HPDE6-E6E7 (cell line): ENCODE measurements at regions not wholly inside any gene's neighbourhood (a gene's known extent, or its start where the extent isn't known, plus 50 kb on each side); places are given as distances from the start of the nearest gene placed in this dataset.

Source experiments
- DNase-seq: peaks from one replicate; pipeline ENCODE4 v3.0.0; 2011; ENCODE audit warnings: missing footprints; ENCODE audit errors: extremely low spot score

DNA sequence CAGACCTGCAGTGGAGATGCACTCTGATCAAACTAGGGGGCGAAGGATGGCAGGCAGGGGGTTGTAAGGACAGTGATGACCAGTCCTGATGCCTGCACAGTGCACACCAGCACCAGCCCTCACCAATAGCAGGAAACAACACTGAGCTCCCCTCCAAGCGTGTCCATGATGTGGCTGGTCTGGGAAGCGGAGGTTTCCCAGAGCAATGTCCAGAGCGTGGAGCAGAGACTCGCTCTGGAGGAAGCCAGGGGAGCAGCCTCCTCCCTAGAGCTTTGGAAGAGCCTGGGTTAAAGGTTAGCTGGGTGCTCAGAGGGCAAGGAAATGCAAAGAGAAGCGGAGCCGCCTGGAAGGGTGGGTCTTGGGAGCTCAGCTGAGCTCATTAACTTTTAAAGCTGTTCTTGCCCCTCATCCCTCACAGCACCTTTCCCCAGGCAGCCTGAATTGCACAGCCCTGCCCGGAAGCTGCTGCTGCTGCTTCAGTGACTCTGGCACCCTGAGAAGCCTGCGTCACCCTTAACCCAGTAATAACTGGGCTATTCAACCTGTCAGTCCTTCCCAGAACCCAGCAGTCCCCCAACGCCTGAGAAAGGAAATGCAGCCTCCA, 162.2 kb upstream of the RAB4A start:
- no peak for DNase-seq

DNA sequence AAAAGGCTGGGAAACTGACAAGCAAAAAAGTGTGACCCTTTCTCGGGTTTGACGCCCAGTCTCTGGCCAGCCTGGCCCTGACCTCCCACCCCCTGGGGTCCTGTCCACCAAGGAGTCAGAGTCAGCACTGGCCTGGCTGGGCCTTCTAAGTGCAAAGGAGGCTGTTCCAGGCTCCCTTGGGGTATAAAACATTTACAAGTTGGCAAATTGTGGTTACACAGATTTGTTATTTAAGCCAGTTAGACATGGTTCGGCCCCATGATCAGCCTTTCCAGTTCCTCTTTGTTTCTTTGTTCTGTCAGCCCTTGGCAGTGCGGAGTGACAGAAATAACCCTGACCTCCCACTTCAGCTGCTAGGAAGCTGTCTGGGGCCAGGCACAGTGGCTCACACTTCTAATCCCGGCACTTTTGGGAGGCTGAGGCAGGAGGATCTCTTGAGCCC, 161.6 kb upstream of the RAB4A start:
- no peak for DNase-seq

DNA sequence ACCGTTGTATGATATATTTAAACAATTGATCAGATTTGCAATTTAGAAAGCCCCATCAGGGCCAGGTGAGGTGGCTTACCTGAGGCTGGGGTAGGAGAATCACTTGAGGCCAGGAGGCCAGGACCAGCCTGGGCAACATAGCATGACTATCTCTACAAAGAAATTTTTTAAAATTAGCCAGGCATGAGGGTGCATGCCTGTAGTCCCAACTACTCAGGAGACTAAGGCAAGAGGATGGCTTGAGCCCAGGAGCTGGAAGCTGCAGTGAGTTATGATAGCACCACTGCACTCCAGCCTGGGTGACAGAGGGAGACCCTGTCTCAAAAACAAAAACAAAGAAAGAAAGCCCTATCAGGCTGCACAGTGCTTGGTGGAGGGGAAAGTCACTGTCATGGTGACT, 159.9 kb upstream of the RAB4A start:
- no peak for DNase-seq

DNA sequence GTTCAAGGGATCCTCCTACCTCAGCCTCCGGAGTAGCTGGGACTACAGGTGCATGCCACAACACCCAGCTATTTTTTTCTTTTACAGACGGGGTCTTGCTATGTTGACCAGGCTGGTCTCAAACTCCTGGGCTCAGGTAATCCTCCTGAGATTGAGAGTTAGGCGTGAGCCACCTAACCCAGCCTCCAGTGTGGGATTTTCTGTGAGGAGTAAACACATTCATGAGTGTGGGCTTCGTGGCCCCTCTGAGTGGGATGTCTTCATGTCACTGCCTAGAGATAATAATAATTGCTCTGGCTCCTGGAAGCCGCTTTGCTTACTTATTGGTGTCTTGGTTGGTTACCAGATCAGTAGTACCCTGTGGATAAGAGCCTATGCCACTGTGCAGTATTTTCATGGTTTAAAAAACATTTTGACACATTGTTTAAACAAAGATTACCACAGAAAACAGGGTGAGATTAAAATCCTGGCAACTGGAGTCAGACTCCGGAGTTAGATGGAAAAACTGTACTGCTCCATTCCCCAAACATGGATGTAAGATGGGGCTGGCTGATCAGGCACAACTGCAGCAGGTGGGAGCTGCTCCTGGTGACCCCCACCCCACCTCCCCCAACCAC, 159.1 kb upstream of the RAB4A start:
- no peak for DNase-seq

DNA sequence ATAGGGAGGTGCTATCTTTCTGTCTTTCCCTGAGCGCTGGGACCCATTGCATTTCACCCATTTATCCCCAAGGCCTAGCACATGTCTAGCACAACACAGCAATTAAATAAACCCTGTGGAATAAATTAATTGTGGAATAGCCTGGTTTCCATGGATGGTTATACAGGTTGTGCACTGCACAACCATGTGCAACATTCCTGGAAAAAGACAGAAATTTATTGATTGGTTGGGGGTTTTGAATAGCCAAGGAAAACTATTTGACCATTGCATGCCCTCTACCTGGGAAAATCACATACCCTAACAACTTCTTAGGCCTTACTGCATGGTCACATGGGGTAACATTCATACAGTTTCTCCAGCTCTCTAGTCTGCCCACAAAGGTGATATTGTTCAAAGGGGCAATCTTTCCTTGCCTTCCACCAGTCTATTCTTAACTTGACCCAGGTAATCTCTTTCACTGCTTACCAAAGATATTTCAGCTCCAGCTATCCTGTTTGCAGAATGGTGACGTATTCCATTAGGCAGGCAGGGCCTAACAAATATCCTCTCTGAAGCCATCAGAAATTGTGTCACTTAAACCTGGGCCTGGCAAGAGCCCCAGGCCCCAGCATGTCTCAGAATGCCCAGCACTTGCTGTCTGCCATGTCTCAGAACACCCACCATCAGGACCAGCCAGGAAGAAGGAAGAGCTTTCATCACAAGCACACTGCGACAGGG, 157.9 kb upstream of the RAB4A start:
- no peak for DNase-seq

DNA sequence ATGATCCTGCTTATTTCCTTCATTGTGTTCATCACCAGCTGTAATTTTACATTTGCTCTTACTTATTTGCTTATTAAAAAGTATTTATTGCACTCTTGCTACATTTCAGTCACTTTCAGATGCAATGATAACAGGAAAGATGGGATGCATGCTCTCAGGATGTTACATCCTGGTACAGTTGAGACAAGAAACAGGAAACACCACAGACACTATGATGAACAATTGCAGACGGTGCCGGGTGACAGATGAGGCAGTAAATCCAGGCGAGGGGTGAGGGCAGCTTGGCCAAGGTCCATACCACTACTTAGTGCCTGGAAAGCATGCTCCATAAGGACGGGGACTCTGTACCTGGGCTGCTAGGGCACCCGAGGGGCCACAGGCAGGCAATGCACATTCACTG, 156.6 kb upstream of the RAB4A start:
- DNase-seq, result no peak

DNA sequence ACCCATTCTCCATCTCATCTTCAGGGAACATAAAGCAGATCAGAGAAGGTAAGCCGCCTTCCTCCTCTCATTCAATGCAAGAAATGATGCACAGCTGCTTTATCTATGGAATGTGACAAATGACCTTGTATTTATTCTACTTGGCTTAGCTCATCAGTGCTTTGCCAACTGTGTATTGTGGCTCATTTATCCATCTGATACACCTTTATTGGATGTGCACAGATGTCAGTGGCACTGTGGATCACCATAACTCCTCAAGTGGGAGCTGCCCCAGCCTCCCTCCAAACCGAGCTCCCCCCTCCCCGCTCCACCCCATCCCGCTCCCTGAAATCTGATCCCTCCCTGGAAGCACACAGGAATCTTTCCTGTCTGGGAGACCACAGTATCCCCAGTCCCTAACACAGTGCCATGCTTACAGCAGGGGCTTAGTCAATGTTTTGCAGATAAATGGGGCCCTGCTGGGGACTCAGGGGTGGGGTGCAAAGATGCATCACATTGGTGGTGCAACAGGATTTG, 156.0 kb upstream of the RAB4A start:
- DNase-seq, result no peak

DNA sequence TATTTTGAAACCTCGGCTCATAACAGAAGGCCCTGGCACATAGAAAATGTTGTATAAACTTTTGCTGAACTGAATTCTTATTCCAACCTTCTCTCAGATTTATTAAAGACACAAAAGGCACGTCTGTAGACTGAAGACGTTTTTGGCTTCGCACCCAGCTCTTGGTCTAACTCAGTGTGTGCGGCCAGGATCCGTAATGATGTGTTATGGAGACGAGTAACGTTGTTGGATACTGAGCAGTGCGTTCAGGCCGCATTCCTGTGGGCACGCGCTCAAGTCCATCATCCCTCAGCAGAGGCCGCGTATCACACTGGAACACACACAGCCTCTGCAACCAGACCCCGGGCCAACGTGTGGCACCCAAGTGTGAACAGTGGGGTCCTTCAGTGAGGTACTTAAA, 154.8 kb upstream of the RAB4A start:
- no peak for DNase-seq

DNA sequence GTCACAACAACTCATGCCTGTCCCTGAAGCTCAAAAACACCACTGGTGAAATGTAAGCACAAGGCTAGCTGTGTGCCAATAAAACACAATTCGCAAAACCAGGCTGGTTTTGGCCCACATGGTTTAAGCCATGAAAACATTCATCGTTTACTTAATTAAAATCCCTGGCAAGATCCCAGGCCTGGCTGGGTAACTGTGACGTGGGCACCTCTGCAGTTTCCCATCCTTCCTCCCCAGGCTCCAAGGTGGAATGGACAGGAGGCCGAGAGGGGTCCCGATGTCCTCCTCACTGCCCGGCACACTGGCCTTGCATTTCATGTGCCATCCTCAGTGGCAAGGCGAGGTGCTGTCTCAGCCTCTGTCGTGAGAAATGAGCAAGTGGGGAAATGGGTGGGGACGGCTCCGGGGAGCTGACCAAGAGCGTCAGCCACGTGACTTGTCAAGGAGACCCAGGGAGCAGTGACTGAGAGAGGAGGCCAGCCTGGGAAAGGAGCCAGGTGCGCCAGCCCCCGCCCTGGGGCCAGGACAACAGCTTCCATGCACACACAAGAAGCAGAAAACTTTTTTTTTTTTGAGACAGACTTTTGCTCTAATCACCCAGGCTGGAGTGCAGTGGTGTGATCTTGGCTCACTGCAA, 153.1 kb upstream of the RAB4A start:
- DNase-seq, result no peak

DNA sequence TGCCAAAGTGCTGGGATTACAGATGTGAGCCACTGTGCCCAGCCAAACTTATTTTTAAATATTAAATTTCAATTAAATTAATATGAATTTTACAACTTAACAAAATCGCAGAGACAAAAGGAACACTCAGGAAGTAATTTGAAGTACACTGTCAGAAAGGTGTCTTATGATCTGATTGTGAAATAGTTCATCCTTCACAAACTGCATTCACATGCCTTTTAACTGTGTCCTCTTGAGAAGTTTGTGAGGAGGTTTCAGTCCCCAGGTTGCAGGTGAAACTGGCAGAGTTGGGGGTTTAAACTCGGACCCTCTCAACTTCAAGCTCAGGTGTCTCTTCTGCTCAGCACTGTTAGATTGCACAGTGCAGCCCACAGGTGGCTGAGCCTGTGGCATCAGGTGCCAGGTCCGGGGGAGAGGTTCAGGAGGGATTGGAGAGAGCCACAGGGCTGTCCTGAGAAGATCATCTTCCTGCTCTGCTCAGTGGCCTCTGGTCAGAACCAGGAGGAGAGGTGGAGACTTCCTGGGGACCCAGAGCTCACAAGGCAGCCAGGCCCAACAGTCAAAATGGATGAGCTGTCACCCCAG, 152.3 kb upstream of the RAB4A start:
- no peak for DNase-seq

DNA sequence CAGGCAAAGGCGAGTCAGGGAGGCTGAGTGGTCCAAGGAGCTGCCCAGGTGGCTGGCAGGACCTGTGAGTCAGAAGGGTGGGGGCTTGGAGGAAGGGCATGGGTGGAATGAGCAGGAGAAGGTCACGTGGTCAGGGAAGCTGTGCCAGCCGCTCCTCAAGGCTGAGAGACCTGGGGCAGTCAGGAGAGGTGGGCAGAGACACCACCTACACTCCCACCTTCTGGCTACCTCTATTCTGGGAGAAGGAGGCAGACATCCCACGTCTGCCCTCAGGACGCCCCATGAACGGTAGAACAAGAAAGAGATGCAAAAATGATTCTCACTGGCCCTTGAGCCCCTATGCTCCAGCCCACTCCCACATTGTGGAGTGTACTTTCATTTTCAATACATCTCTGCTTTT, 151.8 kb upstream of the RAB4A start:
- DNase-seq, result no peak

DNA sequence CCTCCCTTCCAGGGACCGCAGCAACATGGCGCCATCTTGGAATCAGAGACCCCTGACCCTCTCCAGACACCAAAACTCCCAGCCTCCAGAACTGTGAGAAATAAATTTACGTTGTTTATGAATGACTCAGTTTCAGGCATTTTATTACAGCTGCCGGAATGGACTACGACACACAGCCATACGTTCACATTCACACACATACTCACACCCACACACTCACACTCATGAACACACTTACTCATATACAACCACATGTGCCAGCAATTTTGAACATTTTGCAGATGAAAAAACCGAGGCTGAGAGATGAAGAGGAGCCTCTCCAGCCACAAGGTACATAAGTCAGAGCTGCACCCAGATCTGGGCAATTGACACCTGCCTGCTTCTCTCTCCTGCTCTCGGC, 151.0 kb upstream of the RAB4A start:
- no peak for DNase-seq

DNA sequence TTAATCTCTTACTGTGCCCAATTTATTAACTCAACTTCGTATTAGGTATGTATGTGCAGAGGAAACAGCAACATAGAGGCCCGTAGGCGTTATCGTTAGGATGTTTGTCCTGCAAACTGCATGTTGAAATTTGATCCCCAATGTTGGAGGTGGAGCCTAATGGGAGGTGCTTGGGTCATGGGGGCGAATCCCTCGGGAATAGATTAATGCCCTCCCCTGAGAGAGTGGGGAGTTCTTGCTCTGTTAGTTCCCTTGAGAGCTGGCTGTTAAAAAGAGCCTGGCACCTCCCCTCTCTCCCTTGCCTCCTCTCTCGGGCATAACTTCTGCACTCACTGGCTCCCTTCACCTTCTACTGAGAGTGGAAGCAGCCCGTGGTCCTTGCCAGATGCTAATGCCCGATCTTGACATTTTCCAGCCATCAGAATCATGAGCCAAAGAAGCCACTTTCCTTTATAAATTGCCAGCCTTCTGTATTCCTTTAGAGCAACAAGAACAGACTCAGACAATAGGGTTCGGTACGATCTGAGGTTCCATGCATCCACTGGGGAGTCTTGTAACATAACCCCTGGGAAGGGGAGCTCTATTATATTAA, 149.0 kb upstream of the RAB4A start:
- DNase-seq, result no peak

DNA sequence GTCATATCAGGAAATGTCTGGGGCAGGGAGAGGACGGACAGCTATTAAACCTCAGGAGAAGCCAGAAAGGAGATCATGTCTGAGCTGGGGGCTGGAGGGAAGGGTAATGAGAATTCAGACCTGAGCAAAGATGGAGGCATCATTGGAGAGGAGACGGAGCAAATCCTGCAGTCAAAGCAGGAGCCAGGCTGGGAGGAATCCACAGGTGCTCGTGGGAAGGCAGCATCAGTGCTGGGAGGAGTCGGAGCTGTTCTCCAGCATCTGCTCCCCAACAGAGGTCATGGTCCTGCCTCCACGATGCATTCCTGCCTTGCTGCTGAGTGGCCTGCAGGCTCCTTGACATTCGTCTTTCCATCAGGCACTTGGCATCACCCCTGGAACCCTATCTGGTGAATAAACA, 148.3 kb upstream of the RAB4A start:
- no peak for DNase-seq

DNA sequence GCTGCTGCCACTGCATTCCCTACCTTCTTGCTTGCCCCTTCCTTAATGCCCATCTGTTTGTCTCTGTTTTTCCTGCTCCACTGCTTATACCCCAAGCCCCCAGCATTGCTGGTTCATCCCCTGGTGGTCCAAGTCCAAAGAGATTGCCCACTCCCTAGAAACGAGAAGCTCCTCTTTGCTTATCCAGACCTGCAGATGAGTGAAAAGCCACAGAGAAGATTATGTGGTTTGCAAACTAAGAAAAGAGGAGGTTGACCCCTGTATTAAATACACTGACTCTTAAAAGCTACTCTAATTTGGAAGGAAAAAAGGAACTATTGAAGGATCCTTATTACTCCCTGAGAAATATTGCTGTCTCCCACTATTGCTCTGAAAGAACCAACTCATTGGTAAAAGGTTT, 146.8 kb upstream of the RAB4A start:
- DNase-seq, result no peak

DNA sequence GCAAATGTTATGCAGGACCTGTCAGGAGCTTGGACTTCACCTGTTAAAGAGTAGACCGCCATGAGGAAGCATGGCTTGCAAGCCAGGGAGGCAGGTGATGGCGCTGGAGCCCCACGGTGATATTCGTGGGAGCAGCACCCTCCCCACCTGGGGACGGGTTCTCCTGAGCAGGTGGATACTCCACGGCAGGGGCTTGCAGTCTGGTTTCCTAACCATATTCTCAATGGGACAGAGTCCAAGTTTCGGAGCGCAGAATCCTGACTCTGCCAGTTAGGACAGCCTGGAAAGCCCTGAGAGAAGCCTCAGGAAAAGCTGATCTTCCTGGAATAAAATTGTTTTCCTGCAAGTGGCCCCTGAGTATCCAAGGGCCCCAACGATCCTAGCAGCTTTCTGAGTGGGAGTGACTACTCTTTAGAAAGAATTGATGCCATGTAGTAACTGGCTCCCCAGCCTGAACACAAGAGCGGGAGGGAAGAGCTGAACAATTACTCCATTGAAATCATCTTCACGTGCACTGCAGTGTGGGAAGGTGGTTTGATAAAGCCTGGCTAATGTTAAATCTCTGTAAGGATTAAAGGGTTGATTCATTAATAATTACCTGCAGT, 146.3 kb upstream of the RAB4A start:
- DNase-seq, result no peak

DNA sequence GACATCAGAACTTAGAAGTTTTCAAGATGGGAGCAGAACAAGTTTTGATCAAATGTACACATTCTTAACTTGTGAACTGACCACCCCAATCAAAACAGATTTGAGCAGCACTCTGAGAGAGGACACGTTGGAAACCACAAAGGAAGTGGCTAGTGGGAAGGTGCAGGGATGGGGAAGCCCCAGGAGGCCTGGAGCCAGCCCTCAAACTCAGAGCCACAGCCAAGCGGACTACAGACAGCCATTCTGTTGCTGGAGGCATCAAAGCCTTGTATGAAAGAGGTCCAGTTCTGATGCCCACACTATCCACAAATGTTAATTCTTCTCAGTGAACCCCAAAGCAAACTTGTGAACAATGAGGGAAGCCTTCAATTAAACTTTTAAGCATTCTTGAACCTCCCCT, 143.6 kb upstream of the RAB4A start:
- DNase-seq, result no peak

DNA sequence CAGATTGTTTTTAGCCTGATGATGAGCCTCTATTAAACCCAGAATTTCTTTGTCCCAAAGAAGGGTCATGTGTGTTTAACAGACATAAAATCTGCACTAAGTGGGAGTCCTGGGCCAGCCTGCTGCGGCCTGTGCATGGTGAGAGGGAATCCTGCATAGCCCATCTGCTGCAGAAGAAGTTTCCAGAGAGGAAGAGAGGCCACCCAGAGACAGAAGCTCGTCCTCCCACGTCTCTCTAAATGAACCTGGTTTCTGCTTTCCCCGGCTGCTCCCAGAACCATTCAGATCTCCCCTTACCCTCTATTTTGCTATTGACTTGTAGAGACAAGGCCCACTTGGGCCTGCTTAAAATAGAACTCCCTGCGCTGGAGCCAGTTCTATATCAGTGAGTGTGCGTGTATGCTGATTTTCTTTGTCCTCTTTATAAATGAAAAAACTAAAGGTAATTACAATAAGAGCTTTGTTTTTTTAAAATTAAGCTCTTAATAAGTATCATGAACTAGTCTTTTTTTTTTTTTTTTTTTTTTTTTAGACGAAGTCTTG, 142.8 kb upstream of the RAB4A start:
- no peak for DNase-seq

DNA sequence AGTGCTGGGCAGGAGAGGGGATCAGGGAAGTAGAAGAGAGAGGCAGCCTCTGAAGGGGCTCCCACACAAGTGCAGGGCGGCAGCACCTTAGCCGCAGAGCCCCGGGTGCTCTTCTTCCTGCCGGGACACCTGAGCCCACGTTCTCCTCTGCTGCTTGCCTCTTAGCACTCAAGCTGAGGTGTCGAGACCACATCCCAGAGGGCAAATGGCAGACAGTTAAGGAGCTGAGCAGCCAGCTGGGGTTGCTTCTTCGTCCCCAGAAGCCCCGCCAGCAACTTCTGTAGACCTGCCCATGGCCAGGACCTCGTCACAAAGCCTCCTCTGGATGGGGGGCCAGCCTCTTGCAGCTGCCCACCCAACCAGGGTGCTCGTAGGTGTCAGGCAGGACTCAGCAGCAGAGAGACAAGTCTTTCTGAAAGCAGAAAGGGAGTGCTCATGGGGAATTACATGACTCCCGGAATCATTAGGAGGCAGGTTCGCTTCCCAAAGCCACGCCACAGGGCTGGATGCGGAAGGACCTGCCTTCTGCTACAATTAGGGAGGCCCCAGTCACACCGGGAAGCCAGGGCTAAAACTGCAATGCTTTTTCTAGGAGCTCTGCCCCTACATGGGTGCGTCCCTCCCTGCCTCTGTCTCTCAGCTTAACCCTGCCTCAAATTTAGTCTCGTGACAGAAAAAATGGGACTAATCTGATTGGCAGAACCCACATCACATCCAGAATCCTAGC, 141.4 kb upstream of the RAB4A start:
- no peak for DNase-seq

DNA sequence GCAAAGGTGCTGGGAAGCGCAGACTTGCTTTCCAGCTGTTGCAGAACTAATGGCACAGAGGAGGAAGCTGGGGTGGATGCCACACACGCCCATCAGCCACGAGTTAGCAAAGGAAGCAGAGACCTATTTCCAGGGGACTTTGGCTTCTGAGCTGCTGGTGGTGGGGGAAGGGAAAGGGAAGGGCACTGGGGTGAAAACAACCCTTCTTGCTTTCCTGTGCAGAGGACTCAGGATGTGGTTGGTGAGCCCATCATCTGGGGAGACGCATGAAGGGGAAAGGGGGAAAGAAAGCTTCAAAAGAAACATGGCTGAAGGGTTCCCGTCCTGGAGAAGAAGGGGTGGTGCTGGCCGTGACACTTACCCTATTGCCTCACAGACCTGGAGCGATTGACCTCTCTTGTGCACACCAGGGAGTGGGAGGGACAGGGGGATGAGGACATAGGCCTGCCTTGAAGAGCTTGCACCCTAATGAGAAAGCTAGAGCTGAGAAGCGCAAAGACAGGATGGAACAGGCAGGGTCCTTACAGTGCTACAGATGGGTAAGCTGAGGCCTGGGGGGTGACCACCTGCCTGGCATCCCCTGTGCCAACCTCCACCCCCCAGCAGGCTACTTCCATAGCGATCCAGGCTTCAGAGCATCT, 140.8 kb upstream of the RAB4A start:
- no peak for DNase-seq
